Urinary bladder (tissue), 3 donors: ENCODE measurements at regions not wholly inside any gene's neighbourhood (a gene's known extent, or its start where the extent isn't known, plus 50 kb on each side); places are given as distances from the start of the nearest gene placed in this dataset.

Experiments
- DNase-seq: peaks from one replicate; pipeline ENCODE4 v3.0.0-alpha.2; 2015; ENCODE audit errors: extremely low spot score
- H3K27ac ChIP-seq: one replicate; pipeline ENCODE4 v1.5.1; 2013; ENCODE audit warnings: low read depth, mild to moderate bottlenecking, moderate library complexity
- H3K36me3 ChIP-seq: one replicate; pipeline ENCODE4 v1.6.1; 2013; ENCODE audit warnings: mild to moderate bottlenecking, moderate library complexity; ENCODE audit not compliant: insufficient read depth
- H3K4me1 ChIP-seq: one replicate; pipeline ENCODE4 v1.6.1; 2013; ENCODE audit warnings: mild to moderate bottlenecking, moderate library complexity; ENCODE audit not compliant: insufficient read depth
- H3K4me3 ChIP-seq: one replicate; pipeline ENCODE4 v1.5.1; 2013; ENCODE audit warnings: low read depth, low read length
- WGBS: extraction: QIAGEN DNeasy Blood & Tissue Kit; methylation state at CpG from one replicate; pipeline ENCODE4 v1.1.7; 2013; 5-methylcytosine and 5-hydroxymethylcytosine counted together
- donor health status: healthy with polysubstance abuse.
- donor health status: healthy.

DNA sequence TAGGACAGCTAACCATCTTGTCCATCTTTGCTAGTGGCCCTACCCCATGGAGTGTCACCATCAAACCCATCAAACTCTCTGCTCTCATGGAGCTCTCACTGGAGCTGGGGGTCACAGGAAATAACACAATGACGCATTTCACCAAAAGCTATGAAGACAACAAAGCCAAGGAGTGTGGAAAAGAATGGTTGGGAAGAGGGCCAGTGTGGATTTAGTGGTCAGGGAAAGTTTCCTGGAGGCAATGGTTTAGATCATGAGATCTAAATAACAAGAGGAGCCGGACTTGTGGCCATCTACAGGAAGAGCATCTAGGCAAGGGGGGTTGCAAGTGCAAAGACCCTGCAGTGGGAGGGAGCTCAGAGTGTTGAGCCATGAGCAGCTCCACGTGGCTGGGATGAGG lies 189.5 kb downstream of the BMP7 start:
- Histone ChIP-seq H3K36me3 (no peaks in the 10 kb centered on the region), H3K4me3 (no peak overlapping the region), H3K27ac (no peak overlapping the region), H3K4me1 (no peaks in the 10 kb centered on the region)
- 72% methylated on average over 3 of the region's 3 CpGs for WGBS
- no peak for DNase-seq

DNA sequence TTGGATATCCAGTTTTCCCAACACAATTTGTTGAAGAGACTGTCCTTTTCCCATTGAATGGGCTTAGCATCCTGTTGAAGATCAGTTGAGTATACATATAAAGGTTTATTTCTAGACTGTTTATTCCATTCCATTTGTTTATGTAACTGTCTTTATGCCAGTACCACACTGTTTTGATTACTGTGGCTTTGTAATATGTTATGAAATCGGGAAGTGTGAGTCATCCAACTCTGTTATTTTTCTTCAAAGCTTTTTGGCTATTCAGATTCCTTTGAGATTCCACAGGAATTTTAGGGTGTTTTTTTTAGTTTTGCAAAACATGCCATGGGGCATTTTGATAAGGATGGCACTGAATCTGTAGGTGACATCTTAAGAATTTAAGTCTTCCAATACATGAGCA lies 188.3 kb downstream of the BMP7 start:
- Histone ChIP-seq H3K36me3 (no peaks in the 10 kb centered on the region), H3K27ac (no peak overlapping the region), H3K4me3 (no peak overlapping the region), H3K4me1 (no peaks in the 10 kb centered on the region)
- 76% methylated on average over 1 of the region's 1 CpG for WGBS
- DNase-seq, result no peak

DNA sequence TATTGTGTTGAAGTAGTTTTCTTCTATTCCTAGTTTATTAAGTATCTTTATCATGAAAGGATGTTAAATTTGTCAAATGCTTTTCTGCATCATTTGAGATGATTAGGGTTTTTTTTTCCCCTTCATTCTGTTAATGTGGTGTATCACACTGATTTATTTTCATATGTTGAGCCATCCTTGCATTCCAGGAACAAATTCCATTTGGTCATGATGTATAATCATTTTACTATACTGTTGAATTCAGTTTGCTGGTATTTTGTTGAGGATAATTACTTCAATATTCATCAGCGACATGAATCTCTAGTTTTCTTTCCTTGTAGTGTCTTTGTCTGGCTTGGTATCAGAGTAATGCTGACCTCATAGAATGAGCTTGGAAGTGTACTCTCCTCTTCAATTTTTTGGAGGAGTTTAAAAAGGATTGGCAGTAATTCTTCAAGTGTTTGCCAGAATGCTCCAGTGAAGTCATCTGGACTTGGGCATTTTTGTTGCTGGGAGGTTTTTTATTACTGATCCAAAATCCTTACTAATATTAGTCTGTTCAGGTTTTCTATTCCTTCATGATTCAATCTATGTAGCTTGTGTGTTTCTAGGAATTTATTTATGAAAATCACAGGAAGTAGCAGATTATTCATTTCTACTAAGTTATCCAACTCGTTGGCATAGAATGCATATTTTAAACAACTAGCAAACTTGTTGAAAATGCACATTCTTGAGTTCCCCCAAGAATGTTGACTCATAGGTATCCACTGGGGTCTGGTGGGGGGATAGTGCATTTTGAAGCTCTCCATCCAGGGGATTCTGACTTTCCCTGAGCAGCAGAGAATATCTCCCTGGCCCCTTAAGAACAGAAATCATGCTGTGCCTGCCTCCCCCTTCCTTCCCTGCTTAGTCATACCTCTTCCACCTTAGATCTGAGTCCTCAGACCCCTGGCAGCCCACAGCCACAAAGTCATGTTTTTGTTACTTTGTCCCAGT lies 187.1 kb downstream of the BMP7 start:
- H3K4me1 ChIP-seq, result no peaks in the 10 kb centered on the region
- no peak for DNase-seq
- 56% methylated on average over 2 of the region's 2 CpGs for WGBS
- no peak overlapping the region for H3K27ac ChIP-seq
- no peak overlapping the region for H3K4me3 ChIP-seq
- H3K36me3 ChIP-seq, result no peaks in the 10 kb centered on the region

DNA sequence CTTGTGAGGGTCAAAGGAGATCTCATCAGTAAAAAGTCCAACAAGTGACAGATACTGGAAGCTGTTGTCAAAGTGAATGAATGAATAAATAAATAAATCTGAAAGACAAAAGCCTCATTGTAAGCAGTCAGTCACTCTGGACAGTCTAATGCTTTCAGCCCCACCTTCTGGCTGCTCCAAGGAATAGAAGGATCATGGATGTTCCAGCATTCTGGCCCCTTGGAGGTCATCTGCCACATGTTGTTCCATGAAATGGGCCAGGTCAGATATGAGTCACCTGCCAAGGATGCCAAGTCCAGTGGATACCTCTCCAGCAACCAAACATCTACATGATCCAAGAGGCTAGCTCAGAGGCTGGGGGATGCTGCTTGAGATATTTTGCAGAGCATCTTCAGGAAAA lies 185.6 kb downstream of the BMP7 start:
- H3K27ac ChIP-seq, result no peak overlapping the region
- H3K36me3 ChIP-seq, result no peaks in the 10 kb centered on the region
- DNase-seq, result no peak
- H3K4me1 ChIP-seq, result no peaks in the 10 kb centered on the region
- H3K4me3 ChIP-seq, result no peak overlapping the region

DNA sequence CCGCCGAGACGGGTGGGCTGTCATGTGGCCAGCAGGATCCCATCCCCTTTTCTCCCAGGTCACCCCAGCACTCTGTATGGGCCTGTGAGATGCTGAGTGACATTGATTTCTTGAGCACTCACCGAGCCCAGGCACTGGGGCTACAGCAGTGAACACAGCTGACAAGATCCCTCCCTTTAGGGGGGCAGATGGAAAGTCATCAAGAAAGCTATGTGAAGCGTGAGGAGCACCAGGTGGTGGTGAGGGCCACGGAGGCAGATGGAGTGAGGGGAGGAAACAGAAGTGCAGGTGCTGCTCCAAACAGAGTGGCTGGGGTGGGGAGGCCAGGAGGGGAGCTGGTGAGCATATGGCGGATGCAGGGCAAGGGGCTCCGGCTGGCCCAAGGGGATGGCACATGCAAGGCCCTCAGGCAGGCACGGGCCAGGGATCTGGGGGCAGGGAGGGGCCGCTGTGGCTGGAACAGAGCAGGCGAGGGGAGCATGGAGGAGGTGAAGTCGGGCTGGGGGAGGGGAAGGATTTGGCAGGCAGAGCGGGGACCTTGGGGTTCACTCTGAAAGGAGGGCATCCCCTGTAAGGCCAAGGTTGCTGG lies 184.0 kb downstream of the BMP7 start:
- no peaks in the 10 kb centered on the region for H3K4me1 ChIP-seq
- no peak overlapping the region for H3K27ac ChIP-seq
- H3K4me3 ChIP-seq, result no peak overlapping the region
- DNase-seq, result no peak
- 69% methylated on average over 13 of the region's 13 CpGs for WGBS
- H3K36me3 ChIP-seq, result no peaks in the 10 kb centered on the region

DNA sequence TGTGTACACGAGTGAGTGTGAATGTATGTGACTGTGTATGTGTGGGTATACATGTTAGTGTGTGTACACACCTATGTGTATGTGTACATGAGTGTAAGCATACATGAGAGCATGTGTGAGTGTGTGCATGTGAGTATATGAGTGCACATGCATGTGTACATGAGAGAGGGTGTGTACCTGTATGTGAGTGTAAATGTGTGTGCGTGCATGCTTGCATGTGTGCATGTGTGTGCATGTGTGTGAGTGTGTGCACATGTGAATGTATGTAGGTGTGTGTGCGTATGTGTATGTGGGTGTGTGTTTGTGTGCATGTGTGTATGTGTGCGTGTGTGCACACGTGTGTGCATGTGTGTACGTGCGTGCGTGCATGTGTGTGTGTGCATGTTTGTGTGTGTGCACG lies 183.4 kb downstream of the BMP7 start:
- H3K4me1 ChIP-seq, result no peaks in the 10 kb centered on the region
- H3K27ac ChIP-seq, result no peak overlapping the region
- 88% methylated on average over 9 of the region's 9 CpGs for WGBS
- no peak for DNase-seq
- no peaks in the 10 kb centered on the region for H3K36me3 ChIP-seq
- no peak overlapping the region for H3K4me3 ChIP-seq

DNA sequence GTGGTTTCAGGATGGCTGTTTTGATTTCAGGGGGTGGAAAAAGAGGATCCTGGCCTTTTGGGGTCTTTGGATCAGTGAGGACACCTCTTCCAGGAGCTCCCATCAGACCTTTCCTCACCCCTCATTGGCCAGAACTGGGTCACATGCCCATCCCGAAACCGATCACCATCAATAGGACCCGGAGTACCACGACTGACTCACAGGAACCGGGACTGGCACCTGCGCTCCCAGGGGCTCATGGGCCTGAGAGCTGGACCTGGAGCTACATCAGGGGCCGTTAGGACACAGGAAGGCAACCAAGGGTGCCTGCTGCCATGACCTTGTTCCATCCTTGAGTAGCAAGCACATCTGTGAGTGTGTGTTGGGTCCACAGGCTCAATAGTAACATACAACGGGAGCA lies 180.4 kb downstream of the BMP7 start:
- Histone ChIP-seq H3K4me3 (no peak overlapping the region), H3K4me1 (no peaks in the 10 kb centered on the region), H3K27ac (no peak overlapping the region), H3K36me3 (no peaks in the 10 kb centered on the region)
- DNase-seq, result no peak
- WGBS, result 88% methylated on average over 8 of the region's 8 CpGs

DNA sequence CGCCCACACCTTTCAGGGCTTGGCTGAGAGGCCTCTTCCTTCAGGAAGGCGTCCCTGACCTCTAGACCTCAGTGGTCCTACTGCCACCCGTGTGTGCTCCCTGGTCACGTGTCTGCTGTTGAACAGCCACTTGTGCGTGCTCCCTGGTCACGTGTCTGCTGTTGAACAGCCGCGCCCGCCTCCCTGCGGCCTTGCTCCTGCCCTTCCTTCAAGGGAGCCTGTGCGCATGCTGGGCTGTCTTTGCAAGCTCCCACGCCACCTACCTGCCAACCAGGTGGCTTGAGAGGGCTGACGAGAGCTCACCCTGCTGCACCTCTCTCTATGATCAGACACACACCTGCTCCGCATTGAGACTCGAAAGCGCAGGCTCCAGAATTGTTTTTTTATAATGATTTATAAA lies 179.3 kb downstream of the BMP7 start:
- Histone ChIP-seq H3K4me3 (no peak overlapping the region), H3K36me3 (no peaks in the 10 kb centered on the region), H3K4me1 (no peaks in the 10 kb centered on the region), H3K27ac (no peak overlapping the region)
- no peak for DNase-seq
- 70% methylated on average over 16 of the region's 16 CpGs for WGBS

DNA sequence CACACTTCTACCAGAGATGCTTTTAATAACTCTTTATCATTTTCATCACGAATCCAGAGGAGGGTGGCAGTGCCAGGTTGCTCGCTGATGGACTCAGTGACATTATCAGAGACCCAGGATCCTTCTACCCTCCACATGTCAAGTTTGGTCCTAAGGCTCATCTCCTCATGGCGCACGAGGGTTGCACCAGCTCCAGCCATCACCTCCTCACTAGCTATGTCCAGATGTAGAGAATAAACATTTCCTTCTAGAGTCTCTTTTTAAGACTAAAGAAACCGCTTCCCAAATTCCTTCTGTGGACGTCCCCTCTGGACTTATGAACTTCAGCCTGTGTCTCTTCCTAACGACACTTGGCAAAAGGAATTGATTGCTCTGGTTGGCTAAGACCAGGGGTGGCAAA lies 178.7 kb downstream of the BMP7 start:
- no peaks in the 10 kb centered on the region for H3K36me3 ChIP-seq
- H3K4me3 ChIP-seq, result no peak overlapping the region
- WGBS, result 78% methylated on average over 7 of the region's 7 CpGs
- H3K4me1 ChIP-seq, result no peaks in the 10 kb centered on the region
- no peak for DNase-seq
- H3K27ac ChIP-seq, result no peak overlapping the region

DNA sequence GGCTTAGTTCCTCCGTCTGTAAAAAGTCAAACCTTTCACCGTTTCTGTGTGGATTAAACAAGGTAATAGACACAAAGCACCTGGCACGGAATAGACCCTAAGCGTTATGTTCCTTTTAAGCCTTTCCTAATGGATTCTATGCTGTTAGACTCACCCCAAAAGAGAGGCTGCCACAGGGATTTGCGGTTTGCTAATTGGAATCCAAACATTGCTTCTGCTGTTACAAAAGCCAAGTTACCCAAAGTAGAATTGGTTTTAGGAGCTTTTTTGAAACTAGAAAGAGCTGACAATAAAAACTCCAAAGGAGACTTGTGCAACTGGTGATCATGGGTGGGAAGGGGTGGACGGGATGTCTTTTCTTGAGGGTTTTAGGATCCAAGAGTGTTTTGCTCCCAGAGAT lies 178.0 kb downstream of the BMP7 start:
- Histone ChIP-seq H3K4me3 (no peak overlapping the region), H3K36me3 (no peaks in the 10 kb centered on the region), H3K27ac (no peak overlapping the region), H3K4me1 (no peaks in the 10 kb centered on the region)
- WGBS, result 21% methylated on average over 6 of the region's 6 CpGs
- DNase-seq, result no peak

DNA sequence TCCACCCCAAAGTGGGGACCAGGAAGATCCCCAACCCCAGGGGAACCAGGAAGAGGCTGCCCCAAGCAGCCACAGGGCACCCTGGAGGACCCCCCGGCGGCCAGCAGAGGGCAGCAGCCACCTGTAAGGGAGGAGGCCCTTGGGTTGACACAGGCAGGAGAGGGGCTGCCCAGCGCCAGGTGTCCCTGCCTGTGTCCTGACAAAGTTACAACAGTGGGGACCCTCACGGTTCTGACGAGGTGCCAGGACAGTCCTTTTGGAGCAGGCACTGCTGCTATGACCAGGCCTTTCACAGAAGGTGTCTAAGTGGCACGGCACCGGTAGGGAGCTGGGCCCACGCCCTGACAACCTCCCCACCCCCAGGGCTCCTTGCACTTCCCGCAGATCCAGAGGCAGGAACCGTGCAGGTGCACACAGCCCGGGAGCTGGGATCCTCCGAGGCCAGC lies 176.7 kb downstream of the BMP7 start:
- no peak for DNase-seq
- Histone ChIP-seq H3K36me3 (no peaks in the 10 kb centered on the region), H3K4me1 (no peaks in the 10 kb centered on the region), H3K27ac (no peak overlapping the region), H3K4me3 (no peak overlapping the region)
- WGBS, result 27% methylated on average over 12 of the region's 12 CpGs

DNA sequence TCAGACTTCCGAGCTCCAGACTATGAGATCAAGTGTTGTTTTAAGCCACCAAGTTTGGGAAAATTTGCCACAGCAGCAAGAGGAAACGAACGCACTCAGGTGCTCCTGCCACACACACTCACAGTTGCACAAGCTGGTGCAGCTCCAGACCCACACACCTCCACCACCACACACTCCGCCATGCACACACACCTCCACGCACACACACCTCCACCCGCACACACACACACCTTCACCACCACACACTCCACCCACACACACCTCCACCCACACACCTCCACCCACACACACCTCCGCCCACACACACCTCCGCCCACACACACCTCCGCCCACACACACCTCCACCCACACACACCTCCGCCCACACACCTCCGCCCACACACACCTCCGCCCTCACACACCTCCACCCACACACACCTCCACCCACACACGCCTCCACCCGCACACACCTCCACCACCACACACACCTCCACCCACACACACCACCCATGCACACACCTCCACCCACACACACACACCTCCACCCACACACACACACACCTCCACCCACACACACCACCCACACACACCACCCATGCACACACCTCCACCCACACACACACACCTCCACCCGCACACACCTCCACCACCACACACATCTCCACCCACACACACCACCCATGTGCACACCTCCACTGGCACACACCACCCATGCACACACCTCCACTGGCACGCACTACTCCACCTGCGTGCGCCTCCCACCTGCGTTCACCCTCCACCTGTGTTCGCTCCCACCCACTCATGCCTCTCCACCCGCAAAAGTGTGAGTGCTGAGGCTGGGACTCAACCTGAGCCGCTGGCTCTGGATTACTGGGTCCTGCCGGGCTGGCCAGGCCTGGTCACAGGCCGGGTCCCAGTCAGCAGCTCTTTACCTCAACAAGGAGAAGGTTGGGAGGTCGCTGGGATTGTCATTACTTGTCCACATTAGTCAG lies 175.6 kb downstream of the BMP7 start:
- no peak overlapping the region for H3K27ac ChIP-seq
- no peak overlapping the region for H3K4me3 ChIP-seq
- no peaks in the 10 kb centered on the region for H3K4me1 ChIP-seq
- DNase-seq, result no peak
- 85% methylated on average over 25 of the region's 25 CpGs for WGBS
- H3K36me3 ChIP-seq, result no peaks in the 10 kb centered on the region

DNA sequence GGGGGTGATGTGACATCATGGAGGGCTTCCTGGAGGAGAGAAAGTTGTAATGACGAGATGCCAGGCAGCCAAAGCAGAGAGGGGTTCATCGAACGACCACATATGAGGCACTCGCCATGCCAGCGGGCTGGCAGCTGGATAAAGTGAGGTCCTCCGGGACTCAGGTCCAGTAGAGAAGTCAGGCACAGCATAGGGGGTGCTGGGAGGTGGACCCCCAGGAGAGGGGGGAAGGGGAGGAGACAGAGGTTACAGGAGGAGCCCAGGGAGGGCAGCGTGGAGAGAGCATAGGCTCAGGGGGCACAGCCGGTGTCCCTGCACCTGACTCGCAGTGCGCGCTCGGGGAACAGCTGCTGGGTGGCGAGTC lies 174.7 kb downstream of the BMP7 start:
- no peak overlapping the region for H3K27ac ChIP-seq
- WGBS, result 79% methylated on average over 13 of the region's 13 CpGs
- H3K4me3 ChIP-seq, result no peak overlapping the region
- DNase-seq, result no peak
- H3K36me3 ChIP-seq, result no peaks in the 10 kb centered on the region
- no peaks in the 10 kb centered on the region for H3K4me1 ChIP-seq
